B cell (primary cell): ENCODE measurements at regions not wholly inside any gene's neighbourhood (a gene's known extent, or its start where the extent isn't known, plus 50 kb on each side); places are given as distances from the start of the nearest gene placed in this dataset.

Source experiments
- ATAC-seq: fragments of 200-7000 bp; cut with Tn5 transposase; one replicate; pipeline ENCODE4 v1.10.0; 2021; ENCODE audit warnings: low read depth, mild to moderate bottlenecking, moderate number of reproducible peaks, moderate library complexity
- CTCF ChIA-PET: fragments of 350-600 bp; sonication (Branson Sonifier 250); formaldehyde crosslinking; loops from one replicate; lab custom pipeline; 2021; ENCODE audit warnings: antibody characterized with exemption, inconsistent platforms; lab: Charles Lee
- POLR2A ChIA-PET: fragments of 350-600 bp; sonication (Branson Sonifier 250); formaldehyde crosslinking; loops from one replicate; lab custom pipeline; 2021; ENCODE audit warnings: antibody characterized with exemption; lab: Charles Lee
- DNase-seq: peaks from one replicate; pipeline ENCODE4 v3.0.0; 2013
- H2AFZ ChIP-seq: 2 replicates; pipeline ENCODE4 v1.6.1; 2012; ENCODE audit warnings: mild to moderate bottlenecking, low read depth, low read length; ENCODE audit not compliant: insufficient read depth, poor library complexity, severe bottlenecking
- H3K27ac ChIP-seq, 2 donors: 1 replicate in 1 of 2; 2 replicates in 1 of 2; pipeline ENCODE4 v1.5.1; 2012 to 2013; ENCODE audit warnings: low read length in 2 of 2, mild to moderate bottlenecking in 2 of 2, moderate library complexity in 1 of 2
- H3K27me3 ChIP-seq, 4 experiments: fragments of 200-600 bp in 1 of 4; sonication (generic) in 1 of 4; replicated peaks in 1 of 4; 1 replicate in 2 of 4; 2 replicates in 2 of 4; pipeline versions ENCODE4 v1.6.1 to v1.7.0; 2013 to 2016; ENCODE audit warnings: low read length in 3 of 4, mild to moderate bottlenecking in 2 of 4, mixed read lengths in 1 of 4, moderate library complexity in 1 of 4; ENCODE audit not compliant: insufficient read depth in 4 of 4, control insufficient read depth in 3 of 4; ENCODE audit errors: control extremely low read depth in 1 of 4
- H3K36me3 ChIP-seq, 2 experiments: replicated peaks in 1 of 2; 1 replicate in 1 of 2; 2 replicates in 1 of 2; pipeline versions ENCODE4 v1.6.1 to v1.7.1; 2013; ENCODE audit warnings: low read length in 1 of 2; ENCODE audit not compliant: insufficient read depth in 2 of 2, control insufficient read depth in 1 of 2; ENCODE audit errors: control extremely low read depth in 1 of 2, extremely low read depth in 1 of 2
- H3K4me1 ChIP-seq, 2 donors: fragments of 200-600 bp in 1 of 2; sonication (generic) in 1 of 2; 1 replicate in 1 of 2; 2 replicates in 1 of 2; pipeline versions ENCODE4 v1.5.1 to v1.6.1; 2013 to 2017; ENCODE audit warnings: low read length in 2 of 2; ENCODE audit not compliant: control insufficient read depth in 2 of 2, insufficient read depth in 2 of 2
- H3K4me2 ChIP-seq: replicated peaks from 2 replicates; pipeline ENCODE3; 2012; ENCODE audit warnings: mild to moderate bottlenecking, low read depth, low read length; ENCODE audit not compliant: poor library complexity, severe bottlenecking
- H3K4me3 ChIP-seq, 5 experiments: fragments of 200-600 bp in 1 of 5; sonication (generic) in 1 of 5; 1 replicate in 3 of 5; 2 replicates in 2 of 5; pipeline versions ENCODE4 v1.5.1 to v1.7.0; 2011 to 2016; ENCODE audit warnings: low read length in 4 of 5, mild to moderate bottlenecking in 4 of 5, low read depth in 2 of 5, control low read depth in 1 of 5, moderate library complexity in 1 of 5; ENCODE audit not compliant: insufficient read depth in 1 of 5; ENCODE audit errors: control extremely low read depth in 1 of 5, extremely low read depth in 1 of 5
- H3K79me2 ChIP-seq: fragments of 200-600 bp; sonication (generic); one replicate; pipeline ENCODE4 v1.6.0; 2016; ENCODE audit warnings: low read length; ENCODE audit not compliant: control insufficient read depth, insufficient read depth
- H3K9ac ChIP-seq: fragments of 200-600 bp; sonication (generic); 2 replicates; pipeline ENCODE4 v1.6.1; 2017; ENCODE audit warnings: mild to moderate bottlenecking, low read length, moderate library complexity
- H3K9me3 ChIP-seq, 3 donors: one replicate each; pipeline versions ENCODE4 v1.6.1 to v1.7.1; 2013; ENCODE audit warnings: low read length in 2 of 3; ENCODE audit not compliant: control insufficient read depth in 2 of 3, insufficient read depth in 1 of 3; ENCODE audit errors: control extremely low read depth in 1 of 3
- H4K20me1 ChIP-seq: 2 replicates; pipeline ENCODE4 v1.6.0; 2012; ENCODE audit warnings: mild to moderate bottlenecking, low read length; ENCODE audit not compliant: insufficient read depth, control insufficient read depth, poor library complexity, severe bottlenecking
- H3K27ac Mint-ChIP-seq: one replicate; pipeline ENCODE4 v1.8.0; 2021; ENCODE audit warnings: mixed read lengths
- H3K27me3 Mint-ChIP-seq: one replicate; pipeline ENCODE4 v1.8.0; 2021; ENCODE audit warnings: mixed read lengths
- H3K4me1 Mint-ChIP-seq: one replicate; pipeline ENCODE4 v1.8.0; 2021; ENCODE audit warnings: mixed read lengths
- H3K4me3 Mint-ChIP-seq: one replicate; pipeline ENCODE4 v1.8.0; 2021; ENCODE audit warnings: mixed read lengths
- H3K9me3 Mint-ChIP-seq: one replicate; pipeline ENCODE4 v1.8.0; 2022; ENCODE audit warnings: mixed read lengths; ENCODE audit not compliant: insufficient read depth
- CTCF ChIP-seq: fragments of 200-600 bp; IDR thresholded peaks from one replicate; pipeline ENCODE4 v1.8.0; 2022; ENCODE audit warnings: antibody characterized with exemption, mild to moderate bottlenecking
- EZH2 ChIP-seq: IDR thresholded peaks from 2 replicates; pipeline ENCODE4 v1.6.1; 2012; ENCODE audit warnings: borderline replicate concordance, low read depth, mild to moderate bottlenecking, moderate library complexity, low read length; ENCODE audit not compliant: insufficient read depth, poor library complexity, severe bottlenecking
- WGBS: methylation state at CpG from one replicate; pipeline ENCODE4 v1.1.5; 2013; ENCODE audit warnings: missing lambda C conversion rate; ENCODE audit not compliant: insufficient coverage; 5-methylcytosine and 5-hydroxymethylcytosine counted together
- intact Hi-C: fragments of 100-400 bp; cut with micrococcal nuclease; formaldehyde crosslinking; loops from one replicate; pipeline ENCODE4 v1.10.0; 2022

DNA sequence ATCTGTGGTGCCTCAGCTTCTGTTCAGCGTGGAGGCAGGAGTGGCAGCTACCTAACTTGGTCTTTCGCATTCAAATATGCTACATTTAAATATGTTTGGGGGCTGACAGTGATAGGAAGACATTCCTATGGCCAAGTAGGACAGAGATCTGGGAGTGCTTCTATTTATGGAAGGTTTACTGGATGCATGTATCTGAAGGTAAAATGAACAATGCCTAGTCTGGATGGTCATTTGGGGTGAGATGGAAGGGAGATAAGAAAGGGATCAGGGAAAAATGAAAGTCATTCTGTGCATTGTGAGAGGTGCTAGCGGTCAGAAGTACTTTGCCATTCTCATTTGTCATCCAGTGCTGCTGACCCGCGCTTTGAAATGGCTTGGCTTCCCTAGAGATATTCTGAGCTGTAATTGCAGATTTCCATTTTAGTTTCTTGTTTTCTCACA is 107.3 kb upstream of the FOXN2 start:
- ATAC-seq (no peak), DNase-seq (no peak)
- no peaks in the 10 kb centered on the region for H3K9me3 ChIP-seq
- Mint-ChIP-seq H3K27me3 (no peaks in the 10 kb centered on the region), H3K4me1 (peaks cover 19% of the 10 kb centered on the region), H3K27ac (no peak overlapping the region), H3K4me3 (no peak overlapping the region), H3K9me3 (no peaks in the 10 kb centered on the region)
- ChIA-PET POLR2A (no interaction called here), CTCF (interaction anchor here (0.9 kb wide), 1 partner anchor 10 kb away, joined by 4 read pairs; no protein-coding TSS in a partner anchor)
- no peak overlapping the region for H3K4me2 ChIP-seq
- no peak overlapping the region for H3K27ac ChIP-seq
- H3K4me1 ChIP-seq, result peaks cover 11 to 14% of the 10 kb centered on the region in 2 donors
- no peaks in the 10 kb centered on the region for H4K20me1 ChIP-seq
- 98% methylated on average over 4 of the region's 5 CpGs for WGBS
- no peaks in the 10 kb centered on the region for H3K36me3 ChIP-seq
- no peaks in the 10 kb centered on the region for H3K79me2 ChIP-seq
- H3K9ac ChIP-seq, result no peak overlapping the region
- intact Hi-C loops, result loop anchor here (10.0 kb wide), 1 partner anchor 218 kb away; no protein-coding TSS in a partner anchor
- TF ChIP-seq CTCF (no peak), EZH2 (no peak)
- H3K27me3 ChIP-seq, result no peaks in the 10 kb centered on the region
- H3K4me3 ChIP-seq, result no peak overlapping the region
- H2AFZ ChIP-seq, result no peak overlapping the region

DNA sequence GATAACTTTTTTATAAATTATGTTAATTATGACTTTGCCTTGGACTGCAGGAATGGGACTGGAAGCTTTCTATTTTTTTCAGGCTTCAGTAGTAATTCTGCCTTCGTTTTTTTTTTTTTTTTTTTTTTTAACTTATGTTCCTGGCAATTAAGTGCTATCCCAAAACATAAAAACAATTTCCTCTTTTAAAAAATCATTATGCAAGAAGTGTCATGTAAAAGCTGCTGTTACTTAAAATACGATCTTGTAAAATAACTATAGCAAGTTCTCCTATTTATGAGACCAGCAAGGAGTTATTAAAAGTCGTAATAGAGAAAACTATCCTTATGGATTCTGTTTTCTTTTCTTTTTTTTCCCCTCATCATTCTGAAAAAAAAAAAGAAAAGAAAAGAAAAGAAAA is 106.6 kb upstream of the FOXN2 start:
- Histone ChIP-seq H3K79me2 (no peaks in the 10 kb centered on the region), H3K27me3 (no peaks in the 10 kb centered on the region), H3K27ac (no peak overlapping the region), H3K36me3 (no peaks in the 10 kb centered on the region), H3K9me3 (no peaks in the 10 kb centered on the region), H3K9ac (no peak overlapping the region), H4K20me1 (no peaks in the 10 kb centered on the region), H3K4me1 (peaks cover 11 to 14% of the 10 kb centered on the region in 2 donors), H3K4me2 (no peak overlapping the region), H2AFZ (no peak overlapping the region), H3K4me3 (no peak overlapping the region)
- ChIA-PET CTCF (interaction anchor here (0.9 kb wide), 1 partner anchor 10 kb away, joined by 4 read pairs; no protein-coding TSS in a partner anchor), POLR2A (no interaction called here)
- TF ChIP-seq CTCF (no peak), EZH2 (no peak)
- DNase-seq (no peak), ATAC-seq (no peak)
- no CpG with 5 or more reads among the region's 3 CpGs for WGBS
- Mint-ChIP-seq H3K27me3 (no peaks in the 10 kb centered on the region), H3K27ac (no peak overlapping the region), H3K4me3 (no peak overlapping the region), H3K9me3 (no peaks in the 10 kb centered on the region), H3K4me1 (peaks cover 19% of the 10 kb centered on the region)
- intact Hi-C loops, result loop anchor here (10.0 kb wide), 1 partner anchor 217 kb away; no protein-coding TSS in a partner anchor
